WTC11 (cell line): ENCODE measurements at regions not wholly inside any gene's neighbourhood (a gene's known extent, or its start where the extent isn't known, plus 50 kb on each side); places are given as distances from the start of the nearest gene placed in this dataset.

Source experiments
- ATAC-seq: fragments of 200-7000 bp; cut with Tn5 transposase; 2 replicates; pipeline ENCODE4 v1.10.0; 2021; ENCODE audit warnings: mild to moderate bottlenecking, moderate library complexity
- CTCF ChIA-PET: fragments of 300-600 bp; sonication (Branson Sonifier 250); formaldehyde crosslinking; loops from one replicate; lab custom pipeline; 2021; ENCODE audit warnings: antibody characterized with exemption; lab: Charles Lee
- POLR2A ChIA-PET: fragments of 350-600 bp; sonication (Branson Sonifier 250); formaldehyde crosslinking; loops from one replicate; lab custom pipeline; 2021; ENCODE audit warnings: antibody characterized with exemption; lab: Charles Lee
- DNase-seq: peaks from one replicate; pipeline ENCODE4 v3.0.0; 2021; ENCODE audit warnings: low spot score
- H3K27ac Mint-ChIP-seq: 2 replicates; pipeline ENCODE4 v1.8.0; 2021; ENCODE audit warnings: mixed read lengths
- H3K27me3 Mint-ChIP-seq: 2 replicates; pipeline ENCODE4 v1.8.0; 2021; ENCODE audit warnings: low read depth, mild to moderate bottlenecking, moderate library complexity, mixed read lengths
- H3K36me3 Mint-ChIP-seq: 2 replicates; pipeline ENCODE4 v1.8.0; 2021; ENCODE audit warnings: mixed read lengths
- H3K4me1 Mint-ChIP-seq: 2 replicates; pipeline ENCODE4 v1.8.0; 2022; ENCODE audit warnings: mixed read lengths
- H3K4me3 Mint-ChIP-seq: 2 replicates; pipeline ENCODE4 v1.8.0; 2021; ENCODE audit warnings: mild to moderate bottlenecking, moderate library complexity, mixed read lengths
- H3K9me3 Mint-ChIP-seq: 2 replicates; pipeline ENCODE4 v1.8.0; 2021; ENCODE audit warnings: mixed read lengths
- AFF4 ChIP-seq: sonication (generic); formaldehyde crosslinking; IDR thresholded peaks from 2 replicates; pipeline ENCODE4 v1.8.1; 2023; ENCODE audit warnings: mild to moderate bottlenecking, missing genetic modification reagents, borderline replicate concordance
- ATF6 ChIP-seq: sonication (generic); formaldehyde crosslinking; IDR thresholded peaks from 2 replicates; pipeline ENCODE4 v1.8.1; 2023; ENCODE audit warnings: mild to moderate bottlenecking, missing genetic modification reagents
- E2F4 ChIP-seq: sonication (generic); formaldehyde crosslinking; IDR thresholded peaks from 2 replicates; pipeline ENCODE4 v1.8.1; 2022; ENCODE audit warnings: low read depth, mild to moderate bottlenecking, moderate library complexity, missing genetic modification reagents, borderline replicate concordance
- FOXJ3 ChIP-seq: sonication (generic); formaldehyde crosslinking; IDR thresholded peaks from 2 replicates; pipeline ENCODE4 v1.9.0; 2021; ENCODE audit warnings: missing genetic modification reagents, mild to moderate bottlenecking, borderline replicate concordance
- FOXK1 ChIP-seq: sonication (generic); formaldehyde crosslinking; IDR thresholded peaks from 2 replicates; pipeline ENCODE4 v1.8.0; 2022; ENCODE audit warnings: mild to moderate bottlenecking, moderate library complexity, missing genetic modification reagents
- GTF2I ChIP-seq: fragments of 250-450 bp; sonication (Bioruptor Pico); conservative IDR thresholded peaks from 2 replicates; pipeline ENCODE4 v1.4.0; 2021; ENCODE audit warnings: mild to moderate bottlenecking
- HMGXB4 ChIP-seq: sonication (generic); formaldehyde crosslinking; IDR thresholded peaks from 2 replicates; pipeline ENCODE4 v1.8.1; 2023; ENCODE audit warnings: mild to moderate bottlenecking, moderate library complexity, missing genetic modification reagents
- IRF2 ChIP-seq: sonication (generic); formaldehyde crosslinking; IDR thresholded peaks from 2 replicates; pipeline ENCODE4 v1.8.0; 2022; ENCODE audit warnings: low read depth, missing genetic modification reagents, borderline replicate concordance
- NFATC4 ChIP-seq: fragments of 250-450 bp; sonication (Bioruptor Pico); IDR thresholded peaks from 2 replicates; pipeline ENCODE4 v1.9.0; 2021; ENCODE audit warnings: mild to moderate bottlenecking
- RORB ChIP-seq: fragments of 250-450 bp; sonication (Bioruptor Pico); IDR thresholded peaks from 2 replicates; pipeline ENCODE4 v1.9.0; 2021; ENCODE audit warnings: mild to moderate bottlenecking
- STAT6 ChIP-seq: sonication (generic); formaldehyde crosslinking; conservative IDR thresholded peaks from 2 replicates; pipeline ENCODE4 v1.8.1; 2023; ENCODE audit warnings: mild to moderate bottlenecking, low read depth, missing genetic modification reagents, moderate library complexity
- ZMAT4 ChIP-seq: fragments of 250-450 bp; sonication (Bioruptor Pico); IDR thresholded peaks from 2 replicates; pipeline ENCODE4 v1.9.0; 2021; ENCODE audit warnings: mild to moderate bottlenecking
- ZNF232 ChIP-seq: sonication (generic); formaldehyde crosslinking; IDR thresholded peaks from 2 replicates; pipeline ENCODE4 v1.8.0; 2022; ENCODE audit warnings: mild to moderate bottlenecking, missing genetic modification reagents
- ZNF317 ChIP-seq: sonication (generic); formaldehyde crosslinking; IDR thresholded peaks from 2 replicates; pipeline ENCODE4 v1.8.1; 2023; ENCODE audit warnings: low read depth, mild to moderate bottlenecking, moderate library complexity, missing genetic modification reagents, borderline replicate concordance
- ZNF425 ChIP-seq: fragments of 250-450 bp; sonication (Bioruptor Pico); conservative IDR thresholded peaks from 2 replicates; pipeline ENCODE4 v1.9.0; 2021; ENCODE audit warnings: mild to moderate bottlenecking

GRCh38 chr2:41495050-41495449 lies 552.8 kb upstream of the PKDCC start:
- peaks cover 68% of the 10 kb centered on the region for H3K36me3 Mint-ChIP-seq
- no peaks in the 10 kb centered on the region for H3K27me3 Mint-ChIP-seq
- peak; percentile 79 for TF ChIP-seq ZNF317 (CRISPR knock-in tag)
- TF ChIP-seq FOXJ3 (CRISPR knock-in tag): no peak
- no peaks in the 10 kb centered on the region for H3K4me1 Mint-ChIP-seq
- H3K27ac Mint-ChIP-seq: no peak overlapping the region
- ChIA-PET POLR2A (no interaction called here), CTCF (no interaction called here)
- no peak for ATAC-seq
- no peak for DNase-seq
- H3K4me3 Mint-ChIP-seq: no peak overlapping the region
- peaks cover 84% of the 10 kb centered on the region for H3K9me3 Mint-ChIP-seq

- Mint-ChIP-seq H3K27me3 (no peaks in the 10 kb centered on the region), H3K4me1 (no peaks in the 10 kb centered on the region), H3K27ac (no peak overlapping the region), H3K9me3 (peaks cover 93% of the 10 kb centered on the region), H3K4me3 (no peak overlapping the region), H3K36me3 (peaks cover 84% of the 10 kb centered on the region)
- CTCF ChIA-PET: interaction anchor here (1.1 kb wide), 1 partner anchor 202 kb away, joined by 3 read pairs; no protein-coding TSS in a partner anchor
- ATAC-seq (no peak), DNase-seq (no peak)
- POLR2A ChIA-PET: no interaction called here
- TF ChIP-seq AFF4 (CRISPR knock-in tag) (no peak), ZMAT4 (no peak), IRF2 (CRISPR knock-in tag) (no peak), STAT6 (CRISPR knock-in tag) (no peak), HMGXB4 (CRISPR knock-in tag) (no peak), E2F4 (CRISPR knock-in tag) (no peak), ZNF232 (CRISPR knock-in tag) (no peak), RORB (CRISPR knock-in tag) (no peak), FOXK1 (no peak), GTF2I (CRISPR knock-in tag) (no peak), ATF6 (no peak), NFATC4 (no peak), ZNF425 (no peak)
Measured at GRCh38 chr2:41496908-41497307, 550.9 kb upstream of the PKDCC start.
